Fibroblast of the aortic adventitia (primary cell): ENCODE measurements at regions not wholly inside any gene's neighbourhood (a gene's known extent, or its start where the extent isn't known, plus 50 kb on each side); places are given as distances from the start of the nearest gene placed in this dataset.

ENCODE experiments used
- DNase-seq: peaks from one replicate; pipeline ENCODE4 v3.0.0-alpha.2; 2010; ENCODE audit warnings: low read depth
- H3K4me3 ChIP-seq: 2 replicates; pipeline ENCODE4 v1.5.1; 2011; ENCODE audit warnings: low read depth, mild to moderate bottlenecking, control low read depth, low read length, moderate library complexity
- TF ChIP-seq, protein P1 (sequence below): IDR thresholded peaks from 2 replicates; pipeline ENCODE4 v1.5.1; 2011; ENCODE audit warnings: mild to moderate bottlenecking, low read length, control low read depth, inconsistent platforms; ENCODE audit not compliant: insufficient read depth

DNA sequence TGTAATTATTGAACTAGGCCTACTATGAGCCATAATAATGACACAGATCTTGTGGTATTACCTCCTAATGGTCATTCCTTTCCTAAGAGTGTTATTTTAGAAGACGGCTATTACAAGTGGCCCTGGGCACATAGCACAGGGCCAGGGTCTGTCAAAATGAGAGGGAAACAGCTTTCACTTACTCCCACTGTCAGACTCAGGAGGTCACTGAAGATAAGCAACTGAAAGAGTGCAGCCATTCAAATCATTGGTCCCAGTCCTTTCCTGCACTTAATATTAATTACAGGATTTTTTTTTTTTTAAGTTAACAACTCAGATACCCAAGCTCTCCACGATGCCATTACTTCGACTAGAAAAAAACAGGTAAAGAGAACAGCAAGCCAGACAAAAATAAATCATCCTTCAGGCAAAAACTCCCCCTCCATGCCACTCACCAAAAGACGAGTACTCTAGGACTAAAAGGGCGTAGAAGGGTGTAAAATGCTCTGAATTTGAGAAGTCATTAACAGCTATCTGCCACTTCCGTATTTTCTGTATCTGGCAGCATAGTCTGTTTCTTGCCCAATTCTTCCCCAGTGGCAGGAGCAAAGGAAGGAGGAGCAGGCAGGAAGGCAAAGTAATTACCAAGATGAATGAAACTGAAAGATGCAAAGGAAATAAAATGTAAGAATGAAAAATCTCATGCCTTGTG lies 87.4 kb downstream of the ZNF608 start:
- H3K4me3 ChIP-seq, result no peak overlapping the region
- DNase-seq, result no peak
- TF ChIP-seq, protein P1, sequence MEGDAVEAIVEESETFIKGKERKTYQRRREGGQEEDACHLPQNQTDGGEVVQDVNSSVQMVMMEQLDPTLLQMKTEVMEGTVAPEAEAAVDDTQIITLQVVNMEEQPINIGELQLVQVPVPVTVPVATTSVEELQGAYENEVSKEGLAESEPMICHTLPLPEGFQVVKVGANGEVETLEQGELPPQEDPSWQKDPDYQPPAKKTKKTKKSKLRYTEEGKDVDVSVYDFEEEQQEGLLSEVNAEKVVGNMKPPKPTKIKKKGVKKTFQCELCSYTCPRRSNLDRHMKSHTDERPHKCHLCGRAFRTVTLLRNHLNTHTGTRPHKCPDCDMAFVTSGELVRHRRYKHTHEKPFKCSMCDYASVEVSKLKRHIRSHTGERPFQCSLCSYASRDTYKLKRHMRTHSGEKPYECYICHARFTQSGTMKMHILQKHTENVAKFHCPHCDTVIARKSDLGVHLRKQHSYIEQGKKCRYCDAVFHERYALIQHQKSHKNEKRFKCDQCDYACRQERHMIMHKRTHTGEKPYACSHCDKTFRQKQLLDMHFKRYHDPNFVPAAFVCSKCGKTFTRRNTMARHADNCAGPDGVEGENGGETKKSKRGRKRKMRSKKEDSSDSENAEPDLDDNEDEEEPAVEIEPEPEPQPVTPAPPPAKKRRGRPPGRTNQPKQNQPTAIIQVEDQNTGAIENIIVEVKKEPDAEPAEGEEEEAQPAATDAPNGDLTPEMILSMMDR, result no peak

DNA sequence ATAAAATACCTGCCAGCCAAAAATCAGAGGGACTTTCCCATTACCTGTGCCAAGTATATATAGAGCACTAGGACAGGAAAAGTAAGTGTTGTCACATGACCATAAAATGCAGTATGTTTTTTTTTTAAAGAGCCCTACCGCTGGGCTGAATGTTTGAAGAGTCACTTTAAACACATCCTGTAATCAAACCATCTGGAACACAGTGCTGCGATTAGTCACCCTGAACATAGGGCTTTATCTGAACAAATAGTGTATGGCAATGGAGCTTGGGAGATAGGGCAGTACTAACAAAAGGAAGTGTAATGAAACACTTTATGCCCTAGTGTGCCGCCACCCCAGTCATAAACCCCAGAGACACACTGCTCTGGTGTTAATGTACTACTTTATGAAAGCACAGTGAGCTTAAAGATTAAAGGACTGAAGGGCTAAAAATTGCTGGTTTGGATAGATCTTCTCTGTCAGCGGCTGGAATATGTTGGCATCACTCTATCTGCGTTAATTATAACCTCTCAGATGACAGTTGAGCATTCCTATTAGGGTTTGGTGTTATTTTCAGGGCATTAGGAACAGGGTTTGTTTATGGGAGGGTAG lies 90.4 kb downstream of the ZNF608 start:
- H3K4me3 ChIP-seq, result no peak overlapping the region
- TF ChIP-seq, protein P1, result no peak
- DNase-seq, result peak; percentile 83

DNA sequence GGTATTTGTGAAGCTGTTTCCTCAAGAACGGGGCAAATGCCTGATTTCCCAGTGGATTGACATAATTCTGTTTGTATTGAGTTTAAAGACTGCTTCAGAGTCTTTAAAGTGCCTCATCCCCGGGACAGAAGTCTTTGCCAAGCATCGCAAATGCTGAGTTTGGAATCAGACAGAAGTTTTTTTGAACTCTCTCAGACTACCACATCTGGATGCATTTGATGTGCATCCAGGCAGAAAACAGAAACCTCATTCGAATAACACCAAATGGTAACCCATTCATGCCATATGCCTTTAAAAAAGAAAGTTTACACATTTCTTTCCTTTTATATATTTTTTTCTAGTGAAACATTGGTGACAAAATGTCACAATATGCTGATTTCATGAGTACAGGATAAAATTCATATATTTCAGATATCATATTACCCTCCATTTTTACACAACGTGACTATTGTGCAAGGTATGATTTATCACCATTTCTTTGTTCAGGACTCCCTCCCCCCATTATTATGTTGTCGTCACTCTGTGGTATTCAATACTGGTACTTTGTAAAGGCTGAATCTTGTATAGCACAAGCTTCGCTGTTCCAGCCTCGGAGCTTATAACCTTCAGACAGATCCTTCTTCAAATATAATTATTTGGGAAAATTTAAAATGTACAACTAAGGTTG lies 91.1 kb downstream of the ZNF608 start:
- TF ChIP-seq, protein P1, result no peak
- DNase-seq, result peak; percentile 51
- no peak overlapping the region for H3K4me3 ChIP-seq

DNA sequence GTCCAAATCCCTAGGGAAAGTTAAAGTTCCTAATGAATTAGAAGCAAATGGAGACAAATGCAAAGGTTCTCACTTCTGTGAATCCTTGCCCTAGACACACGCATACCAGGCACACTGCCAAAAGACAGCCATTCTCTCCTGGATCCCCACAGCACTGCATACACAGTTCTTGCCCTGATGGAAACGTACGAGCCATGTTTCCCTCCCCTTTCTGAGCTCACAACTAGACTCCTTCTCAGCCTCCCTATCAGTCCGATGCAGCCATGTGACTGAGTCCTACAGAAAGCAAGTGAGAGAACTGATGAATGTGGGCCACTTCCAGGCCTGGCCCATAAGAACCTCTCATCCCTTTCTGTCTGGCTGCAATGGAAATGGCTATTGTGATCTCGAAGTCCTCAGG lies 92.0 kb downstream of the ZNF608 start:
- TF ChIP-seq, protein P1, result no peak
- no peak for DNase-seq
- H3K4me3 ChIP-seq, result no peak overlapping the region

DNA sequence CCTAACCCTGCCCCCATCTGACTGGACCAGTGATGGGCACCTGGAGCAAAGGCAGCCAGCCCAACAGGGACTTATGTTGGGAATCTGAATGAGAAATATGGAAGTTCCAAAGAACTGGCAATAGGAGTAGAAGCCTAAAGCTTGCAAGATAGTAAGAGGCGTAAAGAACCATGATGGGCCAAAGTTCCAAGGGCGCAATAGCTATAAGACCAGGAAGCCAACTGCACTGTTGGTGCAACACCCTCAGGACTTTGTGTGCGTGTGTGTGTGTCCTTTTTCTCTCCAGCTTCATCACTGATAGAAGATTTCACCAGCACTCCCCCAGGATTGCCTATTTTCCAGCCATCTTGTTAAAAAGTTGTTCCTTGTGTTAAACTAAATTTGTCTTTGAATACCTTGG lies 92.8 kb downstream of the ZNF608 start:
- no peak overlapping the region for H3K4me3 ChIP-seq
- DNase-seq, result no peak
- TF ChIP-seq, protein P1, result no peak

DNA sequence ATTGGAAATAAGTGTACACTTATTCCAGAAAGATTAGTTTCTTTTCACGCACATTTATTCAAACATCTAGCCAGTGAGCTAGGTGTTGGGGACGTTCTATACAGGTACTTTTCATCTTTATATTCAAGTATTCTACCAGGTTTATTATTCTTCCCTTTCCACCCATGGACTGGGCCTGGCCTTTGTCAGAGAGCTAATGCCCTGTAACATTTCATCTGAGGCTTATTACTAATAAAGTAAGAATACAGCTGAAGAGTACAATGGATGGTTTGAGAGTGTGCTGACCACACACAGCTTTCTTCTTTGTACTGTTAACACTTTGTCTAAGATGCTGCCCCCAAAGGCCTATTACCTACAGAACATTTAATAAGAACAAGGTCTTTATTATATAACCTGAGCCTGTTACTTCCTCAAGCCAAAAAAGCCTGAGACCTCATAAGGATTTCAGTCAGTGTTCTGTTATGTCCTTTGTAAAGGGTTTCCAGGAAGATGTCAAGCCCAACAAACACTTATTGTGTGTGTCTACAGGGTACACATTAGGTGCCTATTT lies 93.5 kb downstream of the ZNF608 start:
- DNase-seq, result no peak
- TF ChIP-seq, protein P1, result no peak
- no peak overlapping the region for H3K4me3 ChIP-seq
